ENCODE measurements at regions not wholly inside any gene's neighbourhood (a gene's known extent, or its start where the extent isn't known, plus 50 kb on each side); places are given as distances from the start of the nearest gene placed in this dataset.
A peak's percentile ranks its signal among the peaks of the same experiment; 100 is the strongest.

GRCh38 chr11:95697614-95698408 is 91.8 kb downstream of the FAM76B start:
- H3K9me3 ChIP-seq (ENCODE audit: control insufficient read depth, low read depth, low read length), result no peaks in the 10 kb centered on the region
- WGBS (ENCODE audit: extremely low coverage, insufficient read length, low lambda C conversion rate), result no CpG with 5 or more reads among the region's 10 CpGs
- no peaks in the 10 kb centered on the region for H3K36me3 Mint-ChIP-seq (ENCODE audit: insufficient read depth in 1 of 3, low read depth in 3 of 3)
- no peak overlapping the region for H4K8ac ChIP-seq (replicated peaks; ENCODE audit: insufficient read length, low read depth, low read length)
- H3T11ph ChIP-seq (ENCODE audit: low read length), result no peak overlapping the region
- no peak overlapping the region for H3K9ac ChIP-seq (ENCODE audit: extremely low read depth, insufficient read length, low read length)
- no peaks in the 10 kb centered on the region for H3K27me3 ChIP-seq (ENCODE audit: insufficient read depth, low read length)
- no peaks in the 10 kb centered on the region for H4K20me1 ChIP-seq (ENCODE audit: control insufficient read depth, insufficient read depth, insufficient read length)
- peak overlapping the region in 1 of 3 experiments; percentile 2; a peak in 1 of 7 replicates for H3K27ac Mint-ChIP-seq
- no peak overlapping the region for H3K56ac ChIP-seq (ENCODE audit: insufficient read length, low read depth, low read length)
- no peaks in the 10 kb centered on the region for H3K79me1 ChIP-seq (ENCODE audit: insufficient read depth, low read depth, low read length, poor library complexity, severe bottlenecking)
- H3K14ac ChIP-seq (ENCODE audit: insufficient read depth, low read length), result no peak overlapping the region
- no peaks in the 10 kb centered on the region for H3K79me2 ChIP-seq (ENCODE audit: insufficient read depth, low read length)
- no peak overlapping the region for H4K91ac ChIP-seq (ENCODE audit: insufficient read length, low read depth, low read length)
- no peak for TF ChIP-seq CTCF (conservative IDR thresholded peaks at IDR 0.05)
- H3K4me3 Mint-ChIP-seq, result no peak overlapping the region
- no peak overlapping the region for H2BK120ac ChIP-seq (ENCODE audit: low read depth, low read length, poor library complexity, severe bottlenecking)
- H3K23ac ChIP-seq (ENCODE audit: insufficient read length, low read depth, low read length), result no peak overlapping the region
- DNase-seq, result no peak
- no peak overlapping the region for H2AK5ac ChIP-seq (ENCODE audit: insufficient read length, low read length)
- H3K4me1 Mint-ChIP-seq, result peaks cover 12 to 14% of the 10 kb centered on the region in 2 experiments
- no peak overlapping the region for H4K5ac ChIP-seq (ENCODE audit: insufficient read length, low read depth, low read length)
- no peaks in the 10 kb centered on the region for H3K27me3 Mint-ChIP-seq (ENCODE audit: low read depth)
- no peaks in the 10 kb centered on the region for H3K4me1 ChIP-seq (ENCODE audit: insufficient read depth, low read length)
- H2BK15ac ChIP-seq (ENCODE audit: low read depth, low read length), result no peak overlapping the region
- H2AFZ ChIP-seq (ENCODE audit: low read length), result no peak overlapping the region
- no peak overlapping the region for H2BK5ac ChIP-seq (ENCODE audit: insufficient read length, low read length)
- no peak overlapping the region for H3K4ac ChIP-seq (ENCODE audit: low read depth, low read length)
- no peak overlapping the region for H3K4me2 ChIP-seq (ENCODE audit: insufficient read depth, insufficient read length, low read length)
- H3K27ac ChIP-seq (ENCODE audit: insufficient read length, low read depth, low read length), result no peak overlapping the region
- H3K23me2 ChIP-seq (ENCODE audit: insufficient read length, low read depth, low read length, poor library complexity, severe bottlenecking), result no peaks in the 10 kb centered on the region
- H3K9me3 Mint-ChIP-seq, result no peaks in the 10 kb centered on the region
- no peak overlapping the region for H3K18ac ChIP-seq (ENCODE audit: insufficient read length, low read depth, low read length)
- H2BK12ac ChIP-seq (ENCODE audit: insufficient read length, low read depth, low read length), result no peak overlapping the region
- H2BK20ac ChIP-seq (ENCODE audit: low read depth, low read length, poor library complexity, severe bottlenecking), result no peak overlapping the region
